CD14-positive monocyte (primary cell): ENCODE measurements at regions not wholly inside any gene's neighbourhood (a gene's known extent, or its start where the extent isn't known, plus 50 kb on each side); places are given as distances from the start of the nearest gene placed in this dataset.

ENCODE experiments used
- DNase-seq, 3 donors: peaks; one replicate each; pipeline ENCODE4 v3.0.0-alpha.2; 2011 to 2022
- H2AFZ ChIP-seq: 2 replicates; pipeline ENCODE4 v1.6.0; 2012; ENCODE audit warnings: mild to moderate bottlenecking, low read depth, low read length, inconsistent platforms; ENCODE audit not compliant: insufficient read depth, poor library complexity, severe bottlenecking
- H3K27ac ChIP-seq, 2 donors: 1 replicate in 1 of 2; 2 replicates in 1 of 2; pipeline ENCODE4 v1.5.1; 2012 to 2013; ENCODE audit warnings: low read length in 2 of 2, control low read depth in 1 of 2, inconsistent platforms in 1 of 2, low read depth in 1 of 2, mild to moderate bottlenecking in 1 of 2
- H3K27me3 ChIP-seq, 2 donors: one replicate each; pipeline versions ENCODE4 v1.6.0 to v1.6.1; 2011 to 2013; ENCODE audit warnings: low read length in 2 of 2; ENCODE audit not compliant: control insufficient read depth in 2 of 2, insufficient read depth in 2 of 2
- H3K36me3 ChIP-seq, 2 donors: replicated peaks in 1 of 2; 1 replicate in 1 of 2; 2 replicates in 1 of 2; pipeline versions ENCODE4 v1.5.1 to v1.6.1; 2012 to 2013; ENCODE audit warnings: low read length in 2 of 2, control low read depth in 1 of 2, inconsistent platforms in 1 of 2, mild to moderate bottlenecking in 1 of 2; ENCODE audit not compliant: insufficient read depth in 2 of 2, control insufficient read depth in 1 of 2
- H3K4me1 ChIP-seq, 2 donors: 1 replicate in 1 of 2; 2 replicates in 1 of 2; pipeline versions ENCODE4 v1.5.1 to v1.6.1; 2012 to 2013; ENCODE audit warnings: low read length in 2 of 2, control low read depth in 1 of 2, inconsistent platforms in 1 of 2, mild to moderate bottlenecking in 1 of 2, moderate library complexity in 1 of 2; ENCODE audit not compliant: insufficient read depth in 2 of 2, control insufficient read depth in 1 of 2
- H3K4me2 ChIP-seq: replicated peaks from 2 replicates; pipeline ENCODE3; 2012; ENCODE audit warnings: low read length, moderate library complexity, mild to moderate bottlenecking; ENCODE audit not compliant: poor library complexity, severe bottlenecking; ENCODE audit errors: extremely low read depth
- H3K4me3 ChIP-seq, 3 experiments: fragments of 200-600 bp in 1 of 3; sonication (generic) in 1 of 3; replicated peaks in 1 of 3; 1 replicate in 2 of 3; 2 replicates in 1 of 3; pipeline ENCODE4 v1.5.1; 2011 to 2013; ENCODE audit warnings: low read length in 3 of 3, mild to moderate bottlenecking in 3 of 3, control low read depth in 2 of 3, low read depth in 2 of 3, inconsistent platforms in 1 of 3, moderate library complexity in 1 of 3
- H3K79me2 ChIP-seq: 2 replicates; pipeline ENCODE4 v1.6.0; 2012; ENCODE audit warnings: mild to moderate bottlenecking, control low read depth, inconsistent platforms, low read length, moderate library complexity; ENCODE audit not compliant: insufficient read depth
- H3K9ac ChIP-seq: 2 replicates; pipeline ENCODE4 v1.6.0; 2017; ENCODE audit warnings: low read length, mild to moderate bottlenecking; ENCODE audit not compliant: insufficient read depth, poor library complexity, severe bottlenecking
- H3K9me3 ChIP-seq, 2 donors: replicated peaks in 1 of 2; 1 replicate in 1 of 2; 2 replicates in 1 of 2; pipeline versions ENCODE4 v1.5.1 to v1.6.1; 2012 to 2013; ENCODE audit warnings: low read length in 2 of 2, control low read depth in 1 of 2; ENCODE audit not compliant: control insufficient read depth in 1 of 2, insufficient read depth in 1 of 2
- H4K20me1 ChIP-seq: 2 replicates; pipeline ENCODE4 v1.6.0; 2012; ENCODE audit warnings: mild to moderate bottlenecking, low read length, control low read depth, moderate library complexity; ENCODE audit not compliant: insufficient read depth
- H3K27ac Mint-ChIP-seq, 7 donors: one replicate each; pipeline ENCODE4 v1.8.0; 2020; ENCODE audit warnings: mild to moderate bottlenecking in 7 of 7, mixed read lengths in 7 of 7, moderate library complexity in 6 of 7, inconsistent platforms in 2 of 7
- H3K27me3 Mint-ChIP-seq, 3 donors: one replicate each; pipeline ENCODE4 v1.8.0; 2021 to 2022; ENCODE audit warnings: low read depth in 3 of 3, mild to moderate bottlenecking in 3 of 3, mixed read lengths in 3 of 3, moderate library complexity in 3 of 3, inconsistent platforms in 1 of 3
- H3K36me3 Mint-ChIP-seq, 2 donors: one replicate each; pipeline ENCODE4 v1.8.0; 2020; ENCODE audit warnings: mixed read lengths in 2 of 2, inconsistent platforms in 1 of 2, mild to moderate bottlenecking in 1 of 2
- H3K4me1 Mint-ChIP-seq: one replicate; pipeline ENCODE4 v1.8.0; 2020; ENCODE audit warnings: mild to moderate bottlenecking, mixed read lengths
- H3K4me3 Mint-ChIP-seq, 2 donors: one replicate each; pipeline ENCODE4 v1.8.0; 2020; ENCODE audit warnings: mild to moderate bottlenecking in 2 of 2, mixed read lengths in 2 of 2, moderate library complexity in 1 of 2
- H3K9me3 Mint-ChIP-seq, 7 donors: one replicate each; pipeline ENCODE4 v1.8.0; 2020 to 2022; ENCODE audit warnings: mixed read lengths in 7 of 7, mild to moderate bottlenecking in 6 of 7, moderate library complexity in 6 of 7, inconsistent platforms in 2 of 7
- CTCF ChIP-seq: fragments of 200-600 bp; IDR thresholded peaks from one replicate; pipeline ENCODE4 v1.8.0; 2022; ENCODE audit warnings: antibody characterized with exemption, mild to moderate bottlenecking
- WGBS: methylation state at CpG from one replicate; pipeline ENCODE4 v1.1.5; 2013; ENCODE audit warnings: missing lambda C conversion rate; ENCODE audit not compliant: insufficient coverage; 5-methylcytosine and 5-hydroxymethylcytosine counted together
- intact Hi-C, 2 donors: fragments of 100-400 bp; cut with micrococcal nuclease; formaldehyde crosslinking; loops; one replicate each; pipeline versions ENCODE4 v1.15.0 to v1.15.1; 2023

GRCh38 chr5:103402851-103403250 lies 144.3 kb downstream of the MACIR start:
- intact Hi-C loops: no loop called here
- Mint-ChIP-seq H3K27ac (no peak overlapping the region), H3K4me3 (no peak overlapping the region), H3K4me1 (no peaks in the 10 kb centered on the region), H3K27me3 (peaks cover 0 to 3% (median 1%) of the 10 kb centered on the region in 3 donors), H3K9me3 (peaks cover 0 to 3% (median 0%) of the 10 kb centered on the region in 7 donors), H3K36me3 (no peaks in the 10 kb centered on the region)
- H3K4me2 ChIP-seq: no peak overlapping the region
- 60% methylated on average over 1 of the region's 4 CpGs for WGBS
- H3K79me2 ChIP-seq: no peaks in the 10 kb centered on the region
- H3K9ac ChIP-seq: no peak overlapping the region
- H3K36me3 ChIP-seq: no peaks in the 10 kb centered on the region
- no peaks in the 10 kb centered on the region for H3K4me1 ChIP-seq
- no peak overlapping the region for H3K27ac ChIP-seq
- no peak for DNase-seq
- H2AFZ ChIP-seq: no peak overlapping the region
- H3K4me3 ChIP-seq: no peak overlapping the region
- no peak for TF ChIP-seq CTCF
- no peaks in the 10 kb centered on the region for H4K20me1 ChIP-seq
- H3K27me3 ChIP-seq: no peaks in the 10 kb centered on the region
- H3K9me3 ChIP-seq: no peaks in the 10 kb centered on the region

GRCh38 chr5:103397739-103398581 lies 139.4 kb downstream of the MACIR start:
- Mint-ChIP-seq H3K9me3 (peaks cover 0 to 3% (median 0%) of the 10 kb centered on the region in 7 donors), H3K27ac (no peak overlapping the region), H3K27me3 (peaks cover 0 to 5% (median 4%) of the 10 kb centered on the region in 3 donors), H3K4me1 (peaks cover 18% of the 10 kb centered on the region), H3K36me3 (no peaks in the 10 kb centered on the region), H3K4me3 (no peak overlapping the region)
- Histone ChIP-seq H3K4me2 (no peak overlapping the region), H3K4me1 (peaks cover 14 to 15% of the 10 kb centered on the region in 2 donors), H3K36me3 (no peaks in the 10 kb centered on the region), H3K27me3 (no peaks in the 10 kb centered on the region), H3K4me3 (no peak overlapping the region), H2AFZ (no peak overlapping the region), H3K9ac (no peak overlapping the region), H3K27ac (no peak overlapping the region), H4K20me1 (no peaks in the 10 kb centered on the region), H3K79me2 (no peaks in the 10 kb centered on the region), H3K9me3 (no peaks in the 10 kb centered on the region)
- TF ChIP-seq CTCF: no peak
- intact Hi-C loops: no loop called here
- DNase-seq: no peak
- no CpG with 5 or more reads among the region's 8 CpGs for WGBS
